Upper lobe of left lung (tissue), 6 donors: ENCODE measurements at regions not wholly inside any gene's neighbourhood (a gene's known extent, or its start where the extent isn't known, plus 50 kb on each side); places are given as distances from the start of the nearest gene placed in this dataset.

Source experiments
- ATAC-seq, 2 donors: fragments of 200-7000 bp; cut with Tn5 transposase; one replicate each; pipeline ENCODE4 v1.9.1; 2022; ENCODE audit warnings: mild to moderate bottlenecking in 2 of 2, moderate library complexity in 2 of 2; ENCODE audit not compliant: low FRiP score in 2 of 2
- DNase-seq, 2 donors: peaks; one replicate each; pipeline ENCODE4 v3.0.0-alpha.2; 2019 to 2020
- H3K27ac ChIP-seq, 4 donors: fragments of 200-600 bp; sonication (generic); one replicate each; pipeline ENCODE4 v1.5.1; 2016 to 2019
- H3K27me3 ChIP-seq, 4 donors: fragments of 200-600 bp; sonication (generic); one replicate each; pipeline ENCODE4 v1.5.1; 2017 to 2019
- H3K36me3 ChIP-seq, 4 donors: fragments of 200-600 bp; sonication (generic); one replicate each; pipeline ENCODE4 v1.5.1; 2016 to 2019
- H3K4me1 ChIP-seq, 4 donors: fragments of 200-600 bp; sonication (generic); one replicate each; pipeline ENCODE4 v1.5.1; 2018 to 2019
- H3K4me3 ChIP-seq, 4 donors: fragments of 200-600 bp; sonication (generic); one replicate each; pipeline ENCODE4 v1.5.1; 2017 to 2019; ENCODE audit warnings: mild to moderate bottlenecking in 2 of 4, moderate library complexity in 1 of 4
- H3K9me3 ChIP-seq, 4 donors: fragments of 200-600 bp; sonication (generic); one replicate each; pipeline ENCODE4 v1.5.1; 2018 to 2019
- EP300 ChIP-seq, 4 donors: sonication (generic); formaldehyde crosslinking; IDR thresholded peaks; one replicate each; pipeline ENCODE4 v1.5.1; 2017; ENCODE audit warnings: antibody characterized with exemption in 4 of 4, control low read depth in 2 of 4
- POLR2A ChIP-seq, 4 donors: fragments of 450-650 bp; IDR thresholded peaks; one replicate each; pipeline ENCODE4 v1.5.1; 2016 to 2017; ENCODE audit warnings: antibody characterized with exemption in 4 of 4, mild to moderate bottlenecking in 2 of 4
- POLR2AphosphoS5 ChIP-seq, 2 donors: sonication (generic); formaldehyde crosslinking; IDR thresholded peaks; one replicate each; pipeline ENCODE4 v1.5.1; 2017; ENCODE audit warnings: antibody characterized with exemption in 2 of 2
- WGBS, 2 donors: methylation state at CpG; one replicate each; pipeline ENCODE4 v1.1.5; 2017 to 2018; 5-methylcytosine and 5-hydroxymethylcytosine counted together
- TF ChIP-seq, protein P1 (sequence below), 6 experiments: fragments of 450-650 bp in 4 of 6; fragments of 200-600 bp in 2 of 6; sonication (generic) in 2 of 6; IDR thresholded peaks; one replicate each; pipeline ENCODE4 v1.5.1; 2016 to 2019; ENCODE audit warnings: antibody characterized with exemption in 6 of 6
- donor health status: DM: no; HTN: no; CAD: no; lungs with moderate emphysema.
- donor health status: DM: no; HTN: yes; CAD: no; lungs with severe emphysema.

- no peak for ATAC-seq
- H3K36me3 ChIP-seq = no peaks in the 10 kb centered on the region
- WGBS, 2 donors = 65 to 78% methylated on average over 7 to 8 of the region's 8 CpGs
These were observed 210.8 kb downstream of the TBC1D2B start for GRCh38 chr15:77866596-77867125.

DNA sequence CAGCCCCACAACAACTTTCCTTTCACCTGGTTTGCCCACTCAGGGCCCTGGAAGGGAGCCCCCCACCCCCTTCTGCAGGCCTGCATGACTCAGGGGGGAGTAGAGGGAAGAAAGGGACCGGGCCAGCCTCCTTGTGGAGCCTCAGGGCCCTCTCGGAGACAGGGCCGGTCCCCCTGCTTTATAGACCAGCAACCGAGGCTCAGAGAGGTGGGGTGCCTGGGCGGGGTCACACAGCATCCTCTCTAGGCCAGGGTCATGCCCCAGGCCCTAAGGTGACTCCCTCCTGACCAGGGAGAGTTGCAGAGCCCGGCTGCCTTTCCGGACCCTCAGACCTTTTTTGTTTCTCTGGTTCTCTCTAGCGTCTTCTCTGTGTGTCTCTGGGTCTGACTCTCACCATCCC lies 211.3 kb downstream of the TBC1D2B start:
- Histone ChIP-seq H3K36me3 (no peaks in the 10 kb centered on the region), H3K27ac (no peak overlapping the region), H3K4me1 (peaks cover 0 to 5% (median 0%) of the 10 kb centered on the region in 4 donors), H3K4me3 (no peak overlapping the region), H3K9me3 (no peaks in the 10 kb centered on the region), H3K27me3 (no peaks in the 10 kb centered on the region)
- TF ChIP-seq, protein P1, sequence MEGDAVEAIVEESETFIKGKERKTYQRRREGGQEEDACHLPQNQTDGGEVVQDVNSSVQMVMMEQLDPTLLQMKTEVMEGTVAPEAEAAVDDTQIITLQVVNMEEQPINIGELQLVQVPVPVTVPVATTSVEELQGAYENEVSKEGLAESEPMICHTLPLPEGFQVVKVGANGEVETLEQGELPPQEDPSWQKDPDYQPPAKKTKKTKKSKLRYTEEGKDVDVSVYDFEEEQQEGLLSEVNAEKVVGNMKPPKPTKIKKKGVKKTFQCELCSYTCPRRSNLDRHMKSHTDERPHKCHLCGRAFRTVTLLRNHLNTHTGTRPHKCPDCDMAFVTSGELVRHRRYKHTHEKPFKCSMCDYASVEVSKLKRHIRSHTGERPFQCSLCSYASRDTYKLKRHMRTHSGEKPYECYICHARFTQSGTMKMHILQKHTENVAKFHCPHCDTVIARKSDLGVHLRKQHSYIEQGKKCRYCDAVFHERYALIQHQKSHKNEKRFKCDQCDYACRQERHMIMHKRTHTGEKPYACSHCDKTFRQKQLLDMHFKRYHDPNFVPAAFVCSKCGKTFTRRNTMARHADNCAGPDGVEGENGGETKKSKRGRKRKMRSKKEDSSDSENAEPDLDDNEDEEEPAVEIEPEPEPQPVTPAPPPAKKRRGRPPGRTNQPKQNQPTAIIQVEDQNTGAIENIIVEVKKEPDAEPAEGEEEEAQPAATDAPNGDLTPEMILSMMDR (IDR thresholded peaks at IDR 0.05) = no peak
- no peak for TF ChIP-seq POLR2AphosphoS5 (IDR thresholded peaks at IDR 0.05)
- ATAC-seq (no peak), DNase-seq (no peak)
- 80 to 89% methylated on average over 7 to 8 of the region's 8 CpGs for WGBS, 2 donors

More at GRCh38 chr15:77866596-77867125, 210.8 kb downstream of the TBC1D2B start:
- no peak for DNase-seq
- TF ChIP-seq POLR2A (IDR thresholded peaks at IDR 0.05) (no peak), EP300 (IDR thresholded peaks at IDR 0.05) (no peak), POLR2AphosphoS5 (IDR thresholded peaks at IDR 0.05) (no peak)
- TF ChIP-seq, protein P1 (IDR thresholded peaks at IDR 0.05) = no peak
- H3K4me3 ChIP-seq = no peak overlapping the region
- H3K27me3 ChIP-seq = no peaks in the 10 kb centered on the region
- no peaks in the 10 kb centered on the region for H3K9me3 ChIP-seq
- H3K27ac ChIP-seq = no peak overlapping the region
- peaks cover 0 to 5% (median 0%) of the 10 kb centered on the region in 4 donors for H3K4me1 ChIP-seq

DNA sequence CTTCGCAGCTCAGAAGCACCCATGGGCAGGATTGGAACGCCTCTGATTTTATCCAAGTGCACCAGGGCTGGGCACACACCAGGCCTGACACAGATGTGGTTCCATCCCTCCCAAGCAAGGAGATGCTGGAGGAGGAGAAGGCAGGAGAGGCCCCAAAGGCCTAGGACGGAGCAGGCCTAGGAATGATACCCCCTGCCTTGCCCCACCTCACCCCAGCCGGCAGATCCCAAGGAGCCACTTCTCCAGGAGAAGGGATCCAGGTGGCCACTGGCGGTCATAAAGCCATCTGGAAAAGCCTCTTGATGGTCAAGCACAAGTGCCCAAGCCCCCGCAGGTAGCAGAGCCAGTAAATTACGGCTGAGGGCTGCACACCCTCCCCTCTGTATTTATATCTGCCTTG lies 211.8 kb downstream of the TBC1D2B start:
- Histone ChIP-seq H3K4me3 (no peak overlapping the region), H3K4me1 (peaks cover 0 to 4% (median 0%) of the 10 kb centered on the region in 4 donors), H3K27ac (no peak overlapping the region), H3K9me3 (no peaks in the 10 kb centered on the region), H3K27me3 (no peaks in the 10 kb centered on the region), H3K36me3 (no peaks in the 10 kb centered on the region)
- WGBS, 2 donors = 55 to 91% methylated on average over 2 to 7 of the region's 7 CpGs
- TF ChIP-seq, protein P1 (IDR thresholded peaks at IDR 0.05) = no peak
- TF ChIP-seq EP300 (IDR thresholded peaks at IDR 0.05) = no peak
- TF ChIP-seq POLR2A (IDR thresholded peaks at IDR 0.05) = no peak
- no peak for TF ChIP-seq POLR2AphosphoS5 (IDR thresholded peaks at IDR 0.05)
- no peak for ATAC-seq
- DNase-seq = no peak

DNA sequence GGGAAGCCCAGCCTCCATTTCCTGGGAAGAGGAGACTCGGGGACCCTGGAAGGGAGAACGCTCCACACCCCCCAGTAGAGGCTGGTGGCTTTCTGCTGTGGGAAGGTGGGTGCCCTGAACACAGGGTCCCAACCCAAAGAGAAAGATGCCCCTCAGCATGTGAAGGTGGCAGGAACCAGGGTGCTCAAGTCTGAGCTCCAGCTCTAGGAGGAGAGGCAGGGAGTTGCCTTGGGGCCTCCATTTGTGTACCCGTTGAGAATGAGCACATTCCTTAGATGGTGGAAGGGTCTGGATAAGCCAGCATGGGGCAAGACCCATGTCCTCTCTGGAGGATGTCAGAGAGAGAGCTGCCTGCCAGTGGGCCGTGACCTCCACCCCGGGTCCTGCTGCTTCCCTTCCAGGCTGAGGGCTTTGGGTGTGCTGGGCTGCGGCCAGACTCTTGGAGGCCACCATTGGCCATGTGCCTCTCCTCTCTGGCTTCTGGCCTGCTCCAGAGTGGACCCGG lies 212.4 kb downstream of the TBC1D2B start:
- Histone ChIP-seq H3K9me3 (no peaks in the 10 kb centered on the region), H3K36me3 (no peaks in the 10 kb centered on the region), H3K27me3 (no peaks in the 10 kb centered on the region), H3K27ac (no peak overlapping the region), H3K4me3 (no peak overlapping the region), H3K4me1 (no peaks in the 10 kb centered on the region)
- 77 to 82% methylated on average over 3 to 7 of the region's 7 CpGs for WGBS, 2 donors
- TF ChIP-seq POLR2AphosphoS5 (IDR thresholded peaks at IDR 0.05) (no peak), EP300 (IDR thresholded peaks at IDR 0.05) (no peak), POLR2A (IDR thresholded peaks at IDR 0.05) (no peak)
- TF ChIP-seq, protein P1 (IDR thresholded peaks at IDR 0.05) = no peak
- no peak for ATAC-seq
- no peak for DNase-seq
